ENCODE measurements at regions not wholly inside any gene's neighbourhood (a gene's known extent, or its start where the extent isn't known, plus 50 kb on each side); places are given as distances from the start of the nearest gene placed in this dataset.

- TF ChIP-seq CTCF (conservative IDR thresholded peaks at IDR 0.05 in 1 of 2, IDR thresholded peaks at IDR 0.05 in 1 of 2; ENCODE audit: extremely low read depth in 1 of 2, insufficient read depth in 1 of 2, low read depth in 1 of 2, low read length in 2 of 2) (no peak), EZH2 (IDR thresholded peaks at IDR 0.05; ENCODE audit: borderline replicate concordance, low read length) (no peak)
Observed at GRCh38 chr2:176573612-176574483, 304.6 kb downstream of the MTX2 start.
